HL-60 (cell line): ENCODE measurements at regions not wholly inside any gene's neighbourhood (a gene's known extent, or its start where the extent isn't known, plus 50 kb on each side); places are given as distances from the start of the nearest gene placed in this dataset.

Source experiments
- DNase-seq, 2 experiments: peaks; one replicate each; pipeline ENCODE4 v3.0.0-alpha.2; 2010 to 2020; ENCODE audit warnings: low read depth in 1 of 2, low spot score in 1 of 2
- H3K27ac ChIP-seq: fragments of 250-450 bp; sonication (Bioruptor Pico); replicated peaks from 2 replicates; pipeline ENCODE4 v1.5.1; 2020; ENCODE audit warnings: mild to moderate bottlenecking, moderate library complexity
- H3K27me3 ChIP-seq: fragments of 250-450 bp; sonication (Bioruptor Pico); 2 replicates; pipeline ENCODE4 v1.5.1; 2021; ENCODE audit warnings: mild to moderate bottlenecking, moderate library complexity; ENCODE audit not compliant: insufficient read depth, poor library complexity, severe bottlenecking
- H3K4me3 ChIP-seq: replicated peaks from 2 replicates; pipeline ENCODE4 v1.5.1; 2011; ENCODE audit warnings: mild to moderate bottlenecking, control low read depth, low read length; ENCODE audit not compliant: insufficient read depth
- CTCF ChIP-seq: IDR thresholded peaks from one replicate; pipeline ENCODE4 v1.5.1; 2011; ENCODE audit warnings: low read length, control low read depth, inconsistent platforms; ENCODE audit not compliant: insufficient read depth
- GABPA ChIP-seq: IDR thresholded peaks from 2 replicates; pipeline ENCODE4 v1.6.1; 2012; ENCODE audit warnings: low read depth
- POLR2AphosphoS5 ChIP-seq: IDR thresholded peaks from 2 replicates; pipeline ENCODE4 v1.6.1; 2012; ENCODE audit warnings: low read depth
- REST ChIP-seq: IDR thresholded peaks from 2 replicates; pipeline ENCODE4 v1.6.1; 2012; ENCODE audit warnings: low read depth; ENCODE audit not compliant: insufficient replicate concordance
- SPI1 ChIP-seq: IDR thresholded peaks from 2 replicates; pipeline ENCODE4 v1.6.1; 2012; ENCODE audit warnings: low read depth, mild to moderate bottlenecking, borderline replicate concordance

GRCh38 chr6:149190224-149190831 lies 127.2 kb upstream of the TAB2 start:
- no peak overlapping the region for H3K4me3 ChIP-seq
- no peaks in the 10 kb centered on the region for H3K27me3 ChIP-seq
- TF ChIP-seq POLR2AphosphoS5 (no peak), CTCF (peak; percentile 13)
- no peak overlapping the region for H3K27ac ChIP-seq
- DNase-seq, result peak in 1 of 2 experiments; percentile 58

GRCh38 chr6:149194820-149195558 lies 122.5 kb upstream of the TAB2 start:
- DNase-seq, result no peak

GRCh38 chr6:149196091-149196490 lies 121.4 kb upstream of the TAB2 start:
- TF ChIP-seq SPI1, result no peak
- TF ChIP-seq POLR2AphosphoS5, result no peak
- no peak for TF ChIP-seq REST
- TF ChIP-seq CTCF, result no peak
- no peak for TF ChIP-seq GABPA
- H3K27me3 ChIP-seq, result no peaks in the 10 kb centered on the region

More at GRCh38 chr6:149194820-149195558, 122.5 kb upstream of the TAB2 start:
- no peak overlapping the region for H3K4me3 ChIP-seq
- H3K27me3 ChIP-seq, result no peaks in the 10 kb centered on the region
- no peak overlapping the region for H3K27ac ChIP-seq
- TF ChIP-seq POLR2AphosphoS5 (no peak), REST (no peak), CTCF (no peak), GABPA (no peak), SPI1 (no peak)

More at GRCh38 chr6:149196091-149196490, 121.4 kb upstream of the TAB2 start:
- DNase-seq, result no peak
- H3K27ac ChIP-seq, result no peak overlapping the region
- H3K4me3 ChIP-seq, result no peak overlapping the region
